NCI-H226 (cell line): ENCODE measurements at regions not wholly inside any gene's neighbourhood (a gene's known extent, or its start where the extent isn't known, plus 50 kb on each side); places are given as distances from the start of the nearest gene placed in this dataset.

Experiments used
- DNase-seq: peaks from one replicate; pipeline ENCODE4 v3.0.0-alpha.2; 2015

GRCh38 chr5:34603378-34603777, 52.8 kb upstream of the RAI14 start:
- DNase-seq, result no peak

GRCh38 chr5:34604119-34604675, 51.9 kb upstream of the RAI14 start:
- DNase-seq, result no peak

- DNase-seq, result no peak
Measured at GRCh38 chr5:34606101-34606500, 50.0 kb upstream of the RAI14 start.
